ENCODE measurements at regions not wholly inside any gene's neighbourhood (a gene's known extent, or its start where the extent isn't known, plus 50 kb on each side); places are given as distances from the start of the nearest gene placed in this dataset.

DNA sequence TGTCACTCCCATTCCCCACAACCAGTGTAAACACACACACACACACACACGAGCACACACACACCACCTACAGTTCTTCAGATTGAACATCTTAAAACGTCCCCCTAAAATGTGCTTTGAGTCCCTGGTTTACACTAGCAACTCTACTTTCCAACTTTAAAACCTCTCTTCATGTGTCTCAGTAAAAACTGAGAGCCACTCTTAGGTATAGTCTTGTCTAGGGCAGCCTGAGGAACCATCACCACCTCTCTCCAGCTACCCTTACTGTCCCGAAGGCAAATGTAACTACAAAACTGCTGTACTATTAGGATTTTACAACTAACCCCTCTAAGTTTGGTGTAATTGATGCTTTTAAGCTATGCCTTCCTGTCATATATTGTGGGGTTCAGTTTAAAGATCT lies 1501.6 kb upstream of the MIR17HG start:
- in situ Hi-C loops (cut with HindIII; ENCODE audit: low sequenced_read_pairs) = no loop called here

DNA sequence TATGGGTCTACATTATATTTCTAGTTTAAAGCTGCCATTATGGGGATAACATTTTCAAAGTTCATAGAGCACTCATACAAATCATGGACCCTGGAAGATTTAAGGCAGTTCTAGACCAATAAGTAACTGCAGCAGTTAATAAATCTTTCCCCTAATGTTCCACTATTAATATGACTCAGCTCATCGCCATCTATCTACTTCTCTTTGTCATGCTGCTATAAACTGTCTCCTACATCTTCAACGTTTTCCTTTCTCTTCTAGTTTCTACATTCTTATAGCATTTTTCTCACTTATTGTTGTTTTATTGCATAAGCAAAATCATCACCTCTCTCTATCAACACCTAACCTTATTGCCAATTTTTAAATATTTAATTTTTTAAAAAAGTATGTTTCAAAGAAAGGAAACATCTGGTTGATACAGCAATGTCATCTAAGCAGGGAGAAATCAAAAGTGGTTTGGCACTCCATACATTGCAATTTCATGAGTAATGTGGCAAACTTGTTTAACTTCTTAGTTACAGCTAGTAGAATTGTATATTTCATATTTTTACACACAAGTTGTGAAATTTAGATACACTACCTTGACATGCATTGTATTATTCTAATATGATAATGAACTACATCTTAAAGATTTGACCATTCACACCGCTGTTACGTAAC lies 1500.4 kb upstream of the MIR17HG start:
- in situ Hi-C loops (cut with HindIII; ENCODE audit: low sequenced_read_pairs) = no loop called here

DNA sequence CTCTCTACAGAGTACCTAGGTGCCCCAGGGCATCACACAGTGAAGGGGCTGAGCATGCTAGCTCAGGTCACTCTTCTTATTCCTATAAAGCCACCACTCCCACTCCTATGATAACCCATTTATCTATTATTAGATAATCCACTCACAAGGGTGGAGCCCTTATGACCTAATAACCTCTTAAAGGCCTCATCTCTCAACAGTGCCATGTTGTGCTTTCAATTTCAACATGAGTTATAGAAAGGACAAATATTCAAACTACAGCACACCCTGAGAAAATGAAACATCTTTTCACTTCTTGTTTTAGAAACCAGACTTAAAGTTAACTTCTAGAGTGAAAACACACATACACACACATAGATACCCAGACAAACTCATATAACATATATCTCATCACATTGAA lies 1494.9 kb upstream of the MIR17HG start:
- in situ Hi-C loops (cut with HindIII; ENCODE audit: low sequenced_read_pairs) = no loop called here

DNA sequence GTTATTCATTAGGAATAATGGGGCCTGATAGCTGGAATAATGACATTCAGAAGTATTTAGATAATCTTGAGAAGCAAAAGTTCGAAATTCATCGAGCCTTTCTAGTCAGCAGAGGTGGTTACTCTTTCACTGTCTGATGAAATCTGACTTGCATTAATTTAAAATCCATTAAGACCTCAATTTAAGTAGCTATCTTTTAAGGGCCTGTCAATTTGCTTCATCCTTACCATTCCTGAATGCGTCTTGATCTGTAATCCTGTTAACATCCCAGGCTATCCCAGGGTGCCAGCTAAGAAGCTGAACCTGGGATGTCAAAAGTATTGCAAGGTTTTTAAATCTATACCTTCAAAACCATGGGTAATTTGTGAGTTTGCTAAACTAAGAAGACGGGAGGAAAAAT lies 1491.0 kb upstream of the MIR17HG start:
- in situ Hi-C loops (cut with HindIII; ENCODE audit: low sequenced_read_pairs) = no loop called here

DNA sequence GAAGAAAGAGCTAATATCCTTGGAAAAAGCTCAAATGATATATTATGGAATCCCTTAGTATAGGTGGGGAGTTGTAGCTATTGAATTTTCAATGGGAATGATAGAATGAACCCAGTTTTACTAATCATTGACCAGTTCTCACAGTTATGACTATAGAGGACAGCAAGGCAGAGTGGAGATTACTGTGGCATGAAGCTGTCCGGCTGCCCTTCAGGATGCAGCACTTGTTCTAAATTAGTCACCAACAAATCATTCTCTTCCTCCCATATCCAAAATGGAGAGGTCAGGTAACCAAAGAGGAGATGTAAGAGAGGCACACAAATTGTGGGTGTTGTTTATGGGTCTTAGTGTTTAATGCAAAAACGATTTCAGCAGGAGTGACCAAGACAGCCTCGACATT lies 1490.0 kb upstream of the MIR17HG start:
- in situ Hi-C loops (cut with HindIII; ENCODE audit: low sequenced_read_pairs) = no loop called here

DNA sequence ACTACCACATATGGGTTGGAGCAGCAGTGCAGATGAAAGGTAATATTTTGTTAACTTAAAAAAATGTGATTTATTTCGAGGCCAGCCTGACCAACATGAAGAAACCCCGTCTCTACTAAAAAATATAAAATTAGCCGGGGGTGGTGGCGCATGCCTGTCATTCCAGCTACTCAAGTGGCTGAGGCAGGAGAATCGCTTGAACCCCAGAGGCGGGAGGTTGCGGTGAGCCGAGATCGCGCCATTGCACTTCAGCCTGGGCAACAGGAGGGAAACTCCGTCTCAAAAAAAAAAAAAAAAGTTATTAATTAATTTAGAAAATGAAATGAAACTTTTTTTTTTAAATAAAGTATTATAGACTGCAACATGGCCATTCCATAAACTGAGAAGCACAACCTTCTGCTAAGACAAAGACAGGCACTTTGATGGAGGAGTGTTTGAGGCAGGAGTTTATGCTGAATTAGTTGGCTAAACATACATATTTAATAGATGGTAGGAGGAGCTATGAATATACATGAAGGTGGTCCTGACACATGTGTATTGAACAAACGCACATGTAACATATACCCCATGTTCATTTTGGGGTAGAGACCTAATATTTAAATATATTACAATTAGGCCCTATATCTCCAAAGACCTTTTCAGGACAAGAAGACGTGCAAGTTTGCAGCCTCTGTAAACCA lies 1485.3 kb upstream of the MIR17HG start:
- in situ Hi-C loops (cut with HindIII; ENCODE audit: low sequenced_read_pairs) = no loop called here

DNA sequence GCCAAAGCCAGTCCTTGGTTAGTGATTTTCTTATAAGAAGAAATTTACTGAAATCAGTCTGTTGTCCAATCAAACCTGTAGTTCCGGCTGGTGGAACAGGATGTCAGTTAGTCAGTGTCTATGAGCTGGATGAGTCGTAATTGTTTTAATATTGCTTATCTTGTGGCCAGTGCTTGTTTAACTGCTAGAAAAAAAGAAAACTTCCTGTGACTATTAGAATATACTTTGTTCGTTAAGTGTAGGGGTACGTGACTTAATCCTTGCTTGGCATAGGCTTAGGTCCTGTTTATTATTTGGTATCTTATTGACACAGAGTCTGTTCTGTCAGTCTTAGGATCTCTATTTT lies 1484.8 kb upstream of the MIR17HG start:
- in situ Hi-C loops (cut with HindIII; ENCODE audit: low sequenced_read_pairs) = no loop called here

DNA sequence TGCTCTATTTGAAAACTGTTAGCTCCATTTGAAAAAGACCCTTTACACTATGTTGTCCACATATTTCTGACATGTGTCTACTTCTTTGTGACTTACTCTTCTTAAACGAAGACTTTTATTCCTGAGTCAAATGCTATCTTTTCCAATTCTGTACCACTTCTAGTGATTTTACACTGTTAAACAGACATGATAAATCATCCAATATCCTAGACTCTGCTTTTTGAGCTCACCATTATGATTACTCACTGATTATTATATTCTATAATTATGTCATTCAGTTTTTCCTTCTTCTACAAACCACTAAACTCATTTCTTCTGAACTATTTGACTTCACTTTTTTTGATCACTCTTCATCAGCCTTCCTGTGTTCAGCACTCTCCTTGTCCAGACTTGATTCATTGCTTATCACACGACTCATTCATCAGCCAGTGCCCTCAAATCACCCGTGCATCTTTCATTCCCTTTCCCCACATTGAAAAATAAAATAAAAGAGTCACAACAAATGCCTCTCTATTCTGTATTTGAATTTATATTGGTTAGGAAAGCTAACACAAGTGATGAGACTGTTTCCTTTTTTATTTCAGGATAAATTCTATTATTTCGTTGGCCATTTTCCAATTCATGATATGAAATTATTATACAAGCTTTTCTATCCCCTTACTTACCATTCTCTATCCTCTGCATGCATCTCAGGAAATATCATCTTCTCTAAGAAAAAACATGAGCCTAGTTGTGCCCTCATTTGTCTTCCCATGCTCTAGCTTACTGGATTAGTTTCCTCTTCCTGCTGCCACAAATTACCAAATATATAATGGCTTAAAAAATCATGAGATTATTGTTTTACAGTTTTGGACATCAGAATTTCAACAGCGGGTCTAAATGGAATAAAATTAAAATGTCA lies 1482.1 kb upstream of the MIR17HG start:
- in situ Hi-C loops (cut with HindIII; ENCODE audit: low sequenced_read_pairs) = no loop called here

DNA sequence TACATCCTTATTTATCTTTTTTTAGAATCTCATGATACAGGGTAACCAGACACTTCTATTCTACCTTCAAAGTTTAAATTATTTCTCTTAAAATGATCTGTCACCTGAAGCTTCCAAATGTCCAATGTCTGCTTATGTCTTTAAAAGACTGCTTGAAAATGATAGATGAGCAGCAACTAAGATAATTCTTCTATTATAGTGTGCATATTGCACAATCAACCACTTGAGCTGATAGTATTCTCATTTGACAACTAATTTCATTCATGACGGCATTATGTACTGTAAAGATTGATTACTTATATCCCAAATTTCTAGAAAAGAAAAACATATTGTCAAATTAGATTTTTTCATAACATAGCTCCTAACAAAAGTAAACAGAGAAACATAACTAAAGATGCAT lies 1478.2 kb upstream of the MIR17HG start:
- in situ Hi-C loops (cut with HindIII; ENCODE audit: low sequenced_read_pairs) = no loop called here

DNA sequence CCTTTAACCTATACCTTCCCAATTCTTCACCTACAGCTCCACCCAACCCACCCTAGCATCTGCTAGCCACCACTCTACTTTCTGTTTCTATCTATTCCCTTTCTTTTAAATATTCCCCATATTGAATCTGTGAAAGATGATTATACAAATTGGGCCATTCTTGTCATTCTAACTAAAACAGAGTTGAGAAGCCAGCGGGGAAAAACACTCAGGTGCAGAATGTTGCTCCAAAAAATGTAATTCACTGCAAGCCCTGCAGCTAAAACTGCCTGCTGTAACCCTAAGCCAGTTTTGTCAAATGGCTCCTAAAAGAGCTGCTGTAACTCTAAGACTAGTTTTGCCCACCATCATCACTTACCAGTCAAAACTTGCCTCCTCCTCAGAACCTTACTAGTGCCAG lies 1468.6 kb upstream of the MIR17HG start:
- in situ Hi-C loops (cut with HindIII; ENCODE audit: low sequenced_read_pairs) = no loop called here

DNA sequence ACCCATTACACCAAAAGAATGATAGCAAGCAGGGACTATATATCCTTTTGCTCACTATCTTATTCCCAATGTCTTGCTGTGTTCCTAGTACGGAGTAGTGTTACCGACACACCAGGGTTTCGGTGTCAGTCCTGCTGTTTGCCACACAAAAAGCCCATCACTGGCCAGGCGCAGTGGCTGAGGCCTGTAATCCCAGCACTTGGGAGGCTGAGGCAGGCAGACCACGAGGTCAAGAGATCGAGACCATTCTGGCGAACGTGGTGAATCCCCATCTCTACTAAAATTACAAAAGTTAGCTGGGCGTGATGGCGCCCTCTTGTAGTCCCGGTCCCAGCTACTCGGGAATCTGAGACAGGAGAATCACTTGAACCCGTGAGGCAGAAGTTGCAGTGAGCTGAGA lies 1467.3 kb upstream of the MIR17HG start:
- in situ Hi-C loops (cut with HindIII; ENCODE audit: low sequenced_read_pairs) = no loop called here

DNA sequence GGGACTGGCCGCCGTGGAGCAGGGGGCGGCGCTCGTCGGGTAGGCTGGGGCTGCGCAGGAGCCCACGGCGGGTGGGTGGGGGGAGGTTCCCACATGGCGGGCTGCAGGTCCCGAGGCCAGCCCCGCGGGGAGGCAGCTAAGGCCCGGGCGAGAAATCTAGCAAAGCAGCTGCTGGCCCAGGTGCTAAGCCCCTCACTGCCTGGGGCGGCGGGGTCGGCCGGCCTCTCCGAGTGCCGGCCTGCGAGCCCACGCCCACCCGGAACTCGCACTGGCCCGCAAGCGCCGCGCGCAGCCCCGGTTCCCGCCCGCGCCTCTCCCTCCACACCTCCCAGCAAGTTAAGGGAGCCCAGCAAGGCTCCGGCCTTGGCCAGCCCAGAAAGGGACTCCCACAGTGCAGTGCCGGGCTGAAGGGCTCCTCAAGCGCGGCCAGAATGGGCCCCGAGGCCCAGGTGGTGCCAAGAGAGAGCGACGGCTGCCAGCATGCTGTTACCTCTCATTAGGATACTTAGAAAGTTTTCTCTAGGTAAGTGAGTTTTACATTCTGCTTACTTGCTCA lies 1463.5 kb upstream of the MIR17HG start:
- in situ Hi-C loops (cut with HindIII; ENCODE audit: low sequenced_read_pairs) = no loop called here

DNA sequence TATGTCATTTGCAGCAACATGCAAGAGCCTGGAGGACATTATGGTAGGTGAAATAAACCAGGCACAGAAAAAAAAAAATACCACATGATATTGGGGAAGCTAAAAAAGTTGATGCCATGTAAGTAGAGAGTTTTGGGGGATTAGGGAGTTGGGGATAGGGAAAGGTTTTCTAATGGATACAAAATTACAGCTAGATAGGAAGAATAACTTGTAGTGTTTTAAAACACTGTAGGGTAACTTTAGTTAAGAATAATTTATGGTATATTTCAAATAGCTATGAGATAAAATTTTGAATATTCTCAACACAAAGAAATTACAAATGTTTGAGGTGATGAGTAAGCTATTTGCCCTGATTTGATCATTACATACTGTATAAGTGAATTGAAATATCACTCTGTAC lies 1456.7 kb upstream of the MIR17HG start:
- in situ Hi-C loops (cut with HindIII; ENCODE audit: low sequenced_read_pairs) = no loop called here

DNA sequence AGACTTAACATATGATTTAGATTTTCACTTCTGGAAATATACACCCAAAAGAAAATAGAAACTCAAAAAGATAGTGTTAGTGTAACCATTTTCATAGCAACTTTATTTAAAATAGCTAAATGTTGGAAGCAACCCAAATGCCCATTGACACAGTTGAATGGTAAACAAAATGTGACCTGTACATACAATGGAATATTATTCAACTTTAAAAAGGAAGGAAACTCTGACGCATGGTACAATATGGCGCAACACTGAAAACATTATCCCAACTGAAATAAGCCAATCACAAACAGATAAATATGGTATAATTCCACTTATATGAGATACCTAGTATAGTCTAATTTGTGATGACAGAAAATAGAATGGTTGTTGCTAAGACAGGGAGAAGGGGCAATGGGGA lies 1456.1 kb upstream of the MIR17HG start:
- in situ Hi-C loops (cut with HindIII; ENCODE audit: low sequenced_read_pairs) = no loop called here

DNA sequence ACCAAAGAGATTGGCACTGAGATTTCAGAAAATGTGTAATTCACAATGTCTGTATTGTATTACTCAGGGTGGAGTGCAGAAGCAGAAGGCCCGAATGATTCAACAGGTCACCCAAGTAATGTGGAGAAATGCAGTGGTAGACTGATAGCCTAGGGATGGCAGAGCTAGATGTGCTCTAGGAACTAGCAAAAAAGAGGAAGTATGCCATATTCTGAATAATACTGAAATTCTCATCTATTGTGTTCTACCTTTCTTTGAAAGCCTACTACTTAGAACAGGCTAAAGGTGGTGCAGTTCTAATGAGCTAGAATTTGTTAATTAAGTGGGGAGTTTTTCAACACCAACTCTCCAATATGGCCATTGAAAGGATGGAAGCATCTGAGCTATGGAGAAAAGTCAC lies 1449.8 kb upstream of the MIR17HG start:
- in situ Hi-C loops (cut with HindIII; ENCODE audit: low sequenced_read_pairs) = no loop called here

DNA sequence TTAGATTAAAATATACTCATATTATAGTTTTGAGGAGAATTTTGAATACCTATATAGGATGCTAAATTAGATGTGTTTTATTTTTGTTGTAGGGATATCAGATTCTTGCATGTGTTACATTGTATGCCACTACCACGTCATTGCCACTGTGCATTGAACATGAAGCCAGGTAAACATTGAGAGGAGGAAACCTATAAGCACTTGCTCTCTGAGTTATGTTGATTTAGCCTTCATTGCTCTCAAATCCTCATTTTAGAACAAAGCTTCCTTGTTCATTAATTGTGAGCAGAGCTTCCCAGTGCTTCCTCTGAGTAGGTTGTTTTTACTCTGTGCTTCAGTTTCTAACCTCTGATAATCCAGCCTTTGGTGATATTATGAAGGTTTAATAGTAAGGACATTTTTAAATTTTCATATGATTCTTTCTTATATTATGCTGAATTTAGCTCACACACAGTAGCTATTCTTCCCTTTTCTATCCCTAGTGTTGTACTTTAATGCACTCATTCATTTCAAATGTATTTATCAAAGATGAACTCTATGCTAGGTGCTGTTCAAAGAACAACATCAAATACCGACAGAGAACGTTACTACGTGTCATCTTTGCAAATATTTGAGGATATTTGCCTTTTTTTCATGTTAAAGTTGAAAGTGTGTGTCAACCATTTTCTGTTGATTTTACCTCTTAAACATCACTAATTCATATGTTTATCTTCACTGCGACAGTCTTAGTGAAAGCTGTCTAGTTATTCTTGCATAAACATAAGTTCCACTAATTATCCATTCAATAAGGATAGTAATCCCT lies 1448.0 kb upstream of the MIR17HG start:
- in situ Hi-C loops (cut with HindIII; ENCODE audit: low sequenced_read_pairs) = no loop called here

DNA sequence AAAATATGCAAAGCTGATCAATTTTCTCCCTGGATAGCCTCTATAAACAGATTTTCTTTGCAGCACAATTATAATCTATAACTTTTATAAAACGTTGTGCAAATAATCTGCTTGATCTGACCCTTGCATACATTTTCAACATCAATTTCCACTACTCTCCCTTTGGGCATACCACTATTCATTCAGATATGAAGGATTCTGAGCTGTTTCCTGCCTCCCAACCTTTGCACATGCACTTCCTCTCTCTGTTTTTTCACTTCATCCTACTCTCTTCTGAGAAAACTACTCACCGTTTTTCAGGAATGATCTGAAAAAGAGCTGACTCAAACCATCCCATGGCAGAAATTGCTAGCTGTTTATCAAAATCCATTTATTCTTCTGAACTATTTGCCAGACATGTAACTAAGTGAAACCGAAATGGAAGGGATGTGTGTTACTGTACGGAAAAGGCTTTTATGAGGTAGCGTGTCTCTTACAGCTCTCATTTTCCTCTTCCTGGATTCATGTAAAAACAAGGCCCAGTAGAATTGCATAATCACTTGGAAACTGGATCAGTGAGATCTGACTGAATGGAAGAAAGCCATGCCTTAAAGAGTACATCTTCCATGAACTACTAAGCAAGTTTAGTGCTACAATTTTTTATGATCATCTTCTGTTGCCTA lies 1447.3 kb upstream of the MIR17HG start:
- in situ Hi-C loops (cut with HindIII; ENCODE audit: low sequenced_read_pairs) = no loop called here

DNA sequence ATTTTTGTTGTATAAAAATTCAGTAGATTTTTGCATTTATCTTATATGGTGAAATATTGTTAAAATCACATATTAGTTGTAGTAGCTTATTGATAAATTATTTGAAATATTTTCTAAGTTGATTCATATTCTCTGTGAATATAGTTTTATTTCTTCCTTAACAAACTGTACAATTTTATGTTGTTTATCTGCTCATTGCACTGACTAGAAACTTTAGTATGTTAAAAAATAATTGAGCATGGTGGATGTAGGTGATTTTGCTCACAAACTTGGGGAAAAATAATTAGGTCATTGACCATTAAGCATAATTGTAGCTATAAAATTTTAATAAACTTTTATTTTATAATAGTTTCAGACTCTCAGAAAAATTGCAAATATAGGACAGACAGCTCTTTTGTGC lies 1445.3 kb upstream of the MIR17HG start:
- in situ Hi-C loops (cut with HindIII; ENCODE audit: low sequenced_read_pairs) = no loop called here

DNA sequence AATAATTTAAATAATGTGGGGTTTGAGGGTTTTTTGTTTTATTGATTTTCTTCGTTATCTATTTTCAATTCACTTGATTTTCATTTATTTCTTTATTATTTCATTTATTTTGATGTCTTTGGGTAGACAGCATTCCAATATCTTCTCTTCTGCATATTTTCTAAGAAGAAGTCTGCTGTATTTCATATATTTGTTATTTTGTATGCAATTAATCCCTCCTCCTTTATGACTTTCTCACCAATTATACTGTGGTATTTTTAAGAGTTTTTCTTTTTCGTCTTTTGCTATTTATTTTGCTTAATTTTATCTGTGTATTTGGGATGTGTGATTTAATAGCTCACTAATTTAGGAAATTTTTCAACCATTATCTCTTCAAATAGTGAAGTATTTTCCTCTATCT lies 1444.4 kb upstream of the MIR17HG start:
- in situ Hi-C loops (cut with HindIII; ENCODE audit: low sequenced_read_pairs) = no loop called here

DNA sequence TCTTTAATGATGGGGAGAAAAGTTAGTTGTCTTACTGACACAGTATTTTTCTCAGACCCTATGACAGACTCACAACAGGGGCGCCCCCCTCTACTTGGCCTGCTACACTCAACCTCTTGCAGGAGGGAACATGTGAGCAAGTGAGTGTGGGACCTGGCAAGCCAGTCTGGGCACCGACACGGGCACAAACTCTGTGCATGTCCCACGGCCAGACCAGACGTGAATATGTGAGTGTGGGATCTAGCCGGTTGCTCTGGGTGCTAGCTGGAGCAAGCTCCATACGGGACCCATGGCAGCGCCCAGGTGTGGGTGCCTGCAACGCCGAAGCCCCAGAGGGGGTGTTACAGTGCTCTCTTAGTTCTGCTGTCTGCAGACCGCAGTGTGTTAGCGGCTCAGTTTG lies 1437.3 kb upstream of the MIR17HG start:
- in situ Hi-C loops (cut with HindIII; ENCODE audit: low sequenced_read_pairs) = no loop called here
